GM23338 (cell line): ENCODE measurements at regions not wholly inside any gene's neighbourhood (a gene's known extent, or its start where the extent isn't known, plus 50 kb on each side); places are given as distances from the start of the nearest gene placed in this dataset.

Source experiments
- CREB1 ChIP-seq: fragments of 250-450 bp; sonication (Bioruptor Pico); IDR thresholded peaks from 2 replicates; pipeline ENCODE4 v1.5.0; 2020; ENCODE audit warnings: low read depth, mild to moderate bottlenecking, moderate library complexity
- CTCF ChIP-seq, 2 experiments: fragments of 200-600 bp in 1 of 2; sonication (generic) in 1 of 2; conservative IDR thresholded peaks; 2 replicates each; pipeline versions ENCODE4 v1.5.1 to v1.6.1; 2016 to 2017; ENCODE audit warnings: antibody characterized with exemption in 2 of 2, low read depth in 2 of 2, mild to moderate bottlenecking in 2 of 2, moderate library complexity in 1 of 2
- ETS1 ChIP-seq: IDR thresholded peaks from 2 replicates; pipeline ENCODE4 v1.6.1; 2016; ENCODE audit warnings: antibody characterized with exemption
- EZH2 ChIP-seq: fragments of 200-600 bp; sonication (generic); IDR thresholded peaks from one replicate; pipeline ENCODE4 v1.8.0; 2017; ENCODE audit warnings: antibody characterized with exemption, mild to moderate bottlenecking, low read depth; ENCODE audit not compliant: unreplicated experiment
- EZH2phosphoT487 ChIP-seq: fragments of 200-600 bp; sonication (generic); IDR thresholded peaks from one replicate; pipeline ENCODE4 v1.8.1; 2018; ENCODE audit warnings: antibody characterized with exemption; ENCODE audit not compliant: unreplicated experiment
- JUNB ChIP-seq: IDR thresholded peaks from one replicate; pipeline ENCODE4 v1.6.1; 2016; ENCODE audit warnings: antibody characterized with exemption; ENCODE audit not compliant: unreplicated experiment
- NANOG ChIP-seq: IDR thresholded peaks from 2 replicates; pipeline ENCODE4 v1.6.1; 2016; ENCODE audit warnings: antibody characterized with exemption, borderline replicate concordance
- POLR2AphosphoS5 ChIP-seq: IDR thresholded peaks from 2 replicates; pipeline ENCODE4 v1.6.1; 2016; ENCODE audit warnings: antibody characterized with exemption, low read depth
- REST ChIP-seq: IDR thresholded peaks from one replicate; pipeline ENCODE4 v1.6.1; 2018; ENCODE audit warnings: antibody characterized with exemption; ENCODE audit not compliant: unreplicated experiment
- STAT1 ChIP-seq: IDR thresholded peaks from one replicate; pipeline ENCODE4 v1.6.1; 2016; ENCODE audit warnings: antibody characterized with exemption; ENCODE audit not compliant: unreplicated experiment
- ZNF114 ChIP-seq: fragments of 250-450 bp; sonication (Bioruptor Pico); IDR thresholded peaks from 2 replicates; pipeline ENCODE4 v1.5.0; 2020; ENCODE audit warnings: mild to moderate bottlenecking, moderate library complexity
- ZNF331 ChIP-seq: fragments of 250-450 bp; sonication (Bioruptor Pico); IDR thresholded peaks from 2 replicates; pipeline ENCODE4 v1.5.0; 2020; ENCODE audit warnings: low read depth, mild to moderate bottlenecking, moderate library complexity
- ZNF462 ChIP-seq: fragments of 250-450 bp; sonication (Bioruptor Pico); IDR thresholded peaks from 2 replicates; pipeline ENCODE4 v1.5.0; 2020; ENCODE audit warnings: mild to moderate bottlenecking, moderate library complexity

- TF ChIP-seq CTCF (conservative IDR thresholded peaks at IDR 0.05; ENCODE audit: low read depth in 2 of 2) (no peak), EZH2 (no peak), ETS1 (no peak), ZNF114 (no peak), NANOG (no peak), CREB1 (CRISPR knock-in tag) (no peak), JUNB (no peak), REST (no peak), ZNF331 (CRISPR knock-in tag) (no peak), ZNF462 (CRISPR knock-in tag) (no peak), POLR2AphosphoS5 (no peak), EZH2phosphoT487 (no peak), STAT1 (no peak)
These were observed 910.4 kb downstream of the METTL15 start for GRCh38 chr11:29018631-29019030.
